WTC11 (cell line): ENCODE measurements at regions not wholly inside any gene's neighbourhood (a gene's known extent, or its start where the extent isn't known, plus 50 kb on each side); places are given as distances from the start of the nearest gene placed in this dataset.

Experiments
- CTCF ChIP-seq: fragments of 200-600 bp; IDR thresholded peaks from 2 replicates; pipeline ENCODE4 v1.8.0; 2022; ENCODE audit warnings: antibody characterized with exemption
- E2F4 ChIP-seq: sonication (generic); formaldehyde crosslinking; IDR thresholded peaks from 2 replicates; pipeline ENCODE4 v1.8.1; 2022; ENCODE audit warnings: low read depth, mild to moderate bottlenecking, moderate library complexity, missing genetic modification reagents, borderline replicate concordance
- ELF4 ChIP-seq: sonication (generic); formaldehyde crosslinking; IDR thresholded peaks from 2 replicates; pipeline ENCODE4 v1.8.1; 2022; ENCODE audit warnings: low read depth, mild to moderate bottlenecking, moderate library complexity, missing genetic modification reagents
- HMGXB4 ChIP-seq: sonication (generic); formaldehyde crosslinking; IDR thresholded peaks from 2 replicates; pipeline ENCODE4 v1.8.1; 2023; ENCODE audit warnings: mild to moderate bottlenecking, moderate library complexity, missing genetic modification reagents
- JUN ChIP-seq: sonication (generic); formaldehyde crosslinking; IDR thresholded peaks from 2 replicates; pipeline ENCODE4 v1.8.0; 2023; ENCODE audit warnings: mild to moderate bottlenecking, missing genetic modification reagents
- MLX ChIP-seq: sonication (generic); formaldehyde crosslinking; IDR thresholded peaks from 2 replicates; pipeline ENCODE4 v1.8.1; 2023; ENCODE audit warnings: mild to moderate bottlenecking, missing genetic modification reagents, moderate library complexity
- MYBL2 ChIP-seq: sonication (generic); formaldehyde crosslinking; IDR thresholded peaks from 2 replicates; pipeline ENCODE4 v1.8.1; 2023; ENCODE audit warnings: mild to moderate bottlenecking, moderate library complexity, missing genetic modification reagents
- SOX15 ChIP-seq: fragments of 250-450 bp; sonication (Bioruptor Pico); IDR thresholded peaks from 2 replicates; pipeline ENCODE4 v1.9.0; 2021; ENCODE audit warnings: mild to moderate bottlenecking
- STAT6 ChIP-seq: sonication (generic); formaldehyde crosslinking; conservative IDR thresholded peaks from 2 replicates; pipeline ENCODE4 v1.8.1; 2023; ENCODE audit warnings: mild to moderate bottlenecking, low read depth, missing genetic modification reagents, moderate library complexity
- ZNF263 ChIP-seq: sonication (generic); formaldehyde crosslinking; IDR thresholded peaks from 2 replicates; pipeline ENCODE4 v1.8.1; 2022; ENCODE audit warnings: low read depth, mild to moderate bottlenecking, moderate library complexity, missing genetic modification reagents

- no peak for TF ChIP-seq HMGXB4
- TF ChIP-seq MYBL2 (CRISPR knock-in tag) = no peak
- TF ChIP-seq E2F4 = no peak
- TF ChIP-seq ELF4 = no peak
- TF ChIP-seq JUN = no peak
- TF ChIP-seq CTCF = no peak
- no peak for TF ChIP-seq SOX15 (CRISPR knock-in tag)
- TF ChIP-seq MLX (CRISPR knock-in tag) = no peak
- TF ChIP-seq ZNF263 (CRISPR knock-in tag) = no peak
- TF ChIP-seq STAT6 = no peak
These were observed 124.8 kb downstream of the MPP7 start for GRCh38 chr10:28177944-28178637.
